SH-SY5Y (cell line): ENCODE measurements at regions not wholly inside any gene's neighbourhood (a gene's known extent, or its start where the extent isn't known, plus 50 kb on each side); places are given as distances from the start of the nearest gene placed in this dataset.

ENCODE experiments used
- GATA2 ChIP-seq: IDR thresholded peaks from 2 replicates; pipeline ENCODE4 v1.6.1; 2011; ENCODE audit warnings: mild to moderate bottlenecking, low read depth, low read length
- GATA3 ChIP-seq: IDR thresholded peaks from 2 replicates; pipeline ENCODE4 v1.6.1; 2011; ENCODE audit warnings: low read depth, mild to moderate bottlenecking, low read length, moderate library complexity

DNA sequence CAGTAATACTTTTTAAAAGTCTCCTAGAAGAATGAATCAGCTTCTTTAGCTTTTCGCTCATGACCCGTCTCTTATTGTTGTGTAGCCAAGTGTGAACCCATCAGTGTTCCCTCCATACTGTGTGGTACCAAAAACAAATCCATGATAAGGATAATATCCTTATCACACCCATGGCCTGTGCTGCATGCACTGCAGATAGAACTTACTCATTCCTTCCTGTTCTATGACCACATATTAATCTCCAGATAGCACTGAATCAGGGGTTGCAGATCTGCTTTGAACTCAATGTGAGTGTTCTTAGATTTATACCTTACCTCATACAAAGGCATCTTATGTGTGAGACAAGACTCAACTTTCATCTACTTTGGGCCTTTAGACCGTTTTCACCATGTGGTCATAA, 373.4 kb downstream of the JRKL start:
- TF ChIP-seq GATA2: no peak
- no peak for TF ChIP-seq GATA3
